GM19397 (cell line): ENCODE measurements at regions not wholly inside any gene's neighbourhood (a gene's known extent, or its start where the extent isn't known, plus 50 kb on each side); places are given as distances from the start of the nearest gene placed in this dataset.

Source experiments
- ATAC-seq: cut with Tn5 transposase; IDR thresholded peaks from one replicate; pipeline ENCODE4 v1.9.1; 2021; ENCODE audit warnings: mild to moderate bottlenecking, moderate library complexity; ENCODE audit not compliant: unreplicated experiment

DNA sequence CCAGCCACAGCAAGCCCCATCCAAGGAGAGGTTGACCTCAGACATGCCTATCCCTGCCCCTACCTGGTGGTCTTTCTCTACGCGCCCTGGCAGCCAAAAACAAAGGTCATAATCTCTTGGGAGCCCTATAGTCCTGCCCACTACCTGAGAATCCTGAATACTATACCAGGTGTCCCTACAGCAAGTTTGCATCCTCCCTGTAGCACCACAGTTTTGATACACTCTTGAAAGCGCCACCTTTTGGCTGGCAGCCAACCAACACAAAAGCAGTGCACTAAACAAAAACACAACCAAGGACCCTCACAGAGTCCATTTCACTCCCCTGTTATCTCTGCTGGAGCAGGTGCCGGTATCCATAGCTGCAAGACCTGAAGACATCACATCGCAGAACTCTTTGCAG is 523.8 kb upstream of the CPEB2 start:
- no peak for ATAC-seq

DNA sequence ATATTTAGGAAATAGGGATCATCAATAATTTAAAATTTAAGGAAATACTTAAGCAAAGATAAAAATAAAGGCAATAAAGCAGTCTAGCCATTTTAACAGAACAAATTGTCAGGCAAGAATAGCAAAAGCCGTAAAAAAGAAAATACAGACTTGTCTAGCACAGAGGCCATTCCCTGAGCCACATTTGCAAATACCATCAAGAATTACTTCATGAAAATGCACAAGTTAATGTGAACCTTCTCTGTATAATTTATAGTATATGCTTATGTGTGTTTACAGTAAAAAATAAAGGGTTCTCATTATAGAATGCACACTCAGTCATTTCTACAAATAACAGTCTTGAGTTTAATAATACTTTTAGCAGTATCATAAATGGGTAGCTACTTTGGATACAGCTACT is 505.9 kb upstream of the CPEB2 start:
- ATAC-seq = no peak

DNA sequence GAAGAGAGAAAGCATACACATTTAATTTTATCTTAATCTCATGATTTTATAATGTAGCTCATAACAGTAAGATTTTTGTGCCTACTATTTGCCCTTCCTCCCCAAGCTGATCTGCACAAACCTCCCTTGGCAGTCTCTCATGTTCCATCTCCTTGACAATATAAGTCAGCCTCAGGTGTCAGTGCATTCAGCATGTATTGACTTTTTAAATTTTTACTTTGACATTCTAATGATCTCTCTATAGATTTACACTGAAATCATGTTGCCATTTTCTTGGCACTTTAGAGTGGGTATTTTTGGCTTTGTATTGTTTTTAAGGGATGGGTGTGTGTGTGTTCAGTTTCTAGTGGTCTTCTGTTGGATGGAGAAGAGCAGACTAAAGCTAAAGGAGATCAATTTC is 505.3 kb upstream of the CPEB2 start:
- ATAC-seq = no peak

DNA sequence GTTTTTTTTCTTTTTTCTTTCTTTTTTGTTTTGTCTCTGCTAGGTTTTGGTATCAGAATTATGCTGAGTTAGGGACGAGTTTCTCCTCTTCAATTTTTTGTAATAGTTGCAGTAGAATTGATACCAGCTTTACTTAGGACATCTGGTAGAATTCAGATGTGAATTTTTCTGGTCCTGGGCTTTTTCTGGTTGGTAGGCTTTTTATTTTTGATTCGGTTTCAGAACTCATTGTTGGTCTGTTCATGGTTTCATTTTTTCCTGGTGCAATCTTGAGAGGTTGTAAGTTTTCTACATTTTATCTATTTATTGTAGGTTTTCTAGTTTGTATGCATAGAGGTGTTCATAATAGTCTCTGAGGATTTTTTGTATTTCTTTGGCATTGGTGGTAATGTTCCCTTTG is 498.1 kb upstream of the CPEB2 start:
- no peak for ATAC-seq

DNA sequence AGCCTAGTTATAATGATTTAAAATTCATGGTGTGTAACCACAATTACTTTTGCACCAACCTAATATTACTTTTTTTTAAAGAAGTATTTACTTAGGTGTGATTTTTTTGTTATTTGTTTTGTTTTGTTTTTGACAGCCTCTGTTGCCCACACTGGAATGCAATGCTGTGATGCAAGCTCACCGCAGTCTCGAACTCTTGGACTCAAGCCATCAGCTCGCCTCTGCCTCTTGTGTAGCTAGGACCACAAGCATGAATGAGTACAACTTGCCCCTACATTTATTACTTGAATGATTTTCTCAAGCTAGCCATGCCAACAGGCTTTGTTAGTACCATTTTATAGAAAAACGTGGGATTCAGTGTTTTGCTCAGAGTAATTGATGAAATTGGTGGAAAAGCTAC is 488.8 kb upstream of the CPEB2 start:
- no peak for ATAC-seq

DNA sequence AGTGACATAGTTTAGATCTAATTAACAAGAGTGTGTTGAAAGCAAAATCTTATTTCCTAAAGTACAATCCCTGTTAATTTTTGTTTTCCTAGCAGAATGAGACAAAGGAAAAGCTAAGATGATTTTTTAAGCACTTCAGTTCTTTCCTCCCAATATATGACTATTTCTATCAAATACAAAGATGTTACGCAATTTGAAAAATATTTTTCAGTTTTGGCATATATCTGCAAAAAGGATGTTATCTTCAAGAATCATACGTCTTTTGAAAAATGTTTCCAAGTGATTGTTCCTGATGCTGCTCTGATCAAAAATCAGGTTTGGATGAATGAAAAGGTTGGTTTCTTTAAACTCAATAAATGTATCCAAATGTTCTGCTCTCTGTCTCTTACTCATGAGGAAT is 486.7 kb upstream of the CPEB2 start:
- ATAC-seq = no peak

DNA sequence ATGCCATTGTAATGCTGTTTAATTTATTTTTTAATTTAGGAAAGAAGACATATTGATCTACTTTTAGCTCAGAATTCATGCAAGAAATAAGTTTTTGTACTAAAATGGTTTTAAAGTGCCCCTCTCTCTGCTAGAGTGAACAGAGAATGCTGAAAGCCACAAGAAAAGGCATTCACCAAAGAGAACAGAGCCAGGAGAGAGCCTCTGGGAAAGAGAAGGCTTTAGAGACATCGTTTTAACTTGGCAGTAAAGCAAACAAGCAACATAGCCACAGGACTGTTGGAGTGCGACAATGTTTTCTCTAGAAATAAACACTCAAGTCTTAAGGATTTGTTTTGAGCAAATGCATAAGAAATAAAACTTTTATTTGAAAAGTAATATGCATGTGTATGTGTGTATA is 484.1 kb upstream of the CPEB2 start:
- no peak for ATAC-seq

DNA sequence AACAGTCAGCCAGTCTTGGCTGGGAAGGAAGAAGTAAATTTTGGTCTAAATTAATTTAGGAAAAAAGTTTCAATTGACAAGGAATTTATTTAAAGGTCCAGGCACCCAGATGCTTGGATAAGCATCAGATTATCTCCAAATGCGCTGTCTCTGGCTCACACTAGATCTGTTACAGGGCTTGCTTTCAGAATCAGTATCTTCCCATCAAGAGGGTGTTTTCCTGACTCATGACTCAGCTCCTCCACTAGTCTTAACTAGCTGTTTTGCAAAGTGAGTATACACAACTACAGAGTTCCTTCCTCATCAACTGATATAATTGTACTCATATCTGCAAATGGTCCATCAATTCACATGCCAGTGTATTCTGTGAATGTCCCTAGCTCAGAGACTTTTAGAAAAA is 482.1 kb upstream of the CPEB2 start:
- no peak for ATAC-seq

DNA sequence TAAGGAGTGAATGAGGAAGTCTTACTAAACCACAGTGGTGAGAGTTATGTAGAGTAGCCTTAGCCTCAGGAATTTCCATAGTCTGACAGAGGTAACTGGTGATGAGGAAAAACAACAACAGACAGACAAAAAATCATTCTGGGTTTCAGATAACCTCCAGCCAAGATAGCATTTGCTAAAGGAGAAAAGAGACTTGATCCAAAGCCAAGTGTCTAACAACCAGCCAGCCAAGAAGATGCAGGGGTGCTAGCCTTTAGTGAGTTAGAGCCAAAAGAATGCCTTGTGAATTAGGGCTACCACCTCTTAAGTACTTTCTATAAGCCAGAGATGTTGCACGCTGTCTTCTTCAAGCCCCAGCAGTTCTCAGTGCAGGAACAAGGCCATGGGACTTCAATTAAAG is 478.0 kb upstream of the CPEB2 start:
- ATAC-seq = no peak

DNA sequence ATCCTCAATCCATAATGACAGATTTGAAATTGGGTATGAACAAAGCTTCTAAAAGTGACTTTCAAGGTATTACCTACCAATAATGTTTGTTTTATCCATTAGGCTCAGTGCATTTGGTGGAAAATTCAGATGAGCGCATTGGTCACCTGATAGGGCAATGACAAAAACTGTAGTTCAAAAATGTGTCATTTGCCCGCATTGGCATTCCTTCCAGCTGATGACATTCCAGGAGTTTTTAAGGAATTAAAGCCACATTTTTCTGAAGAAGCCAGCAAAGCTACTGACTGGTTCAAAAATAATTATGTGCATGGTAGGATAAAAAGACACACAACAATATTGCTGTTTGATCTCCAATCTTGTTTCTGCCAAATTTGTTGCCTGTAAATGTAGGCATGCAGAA is 473.4 kb upstream of the CPEB2 start:
- ATAC-seq = no peak

DNA sequence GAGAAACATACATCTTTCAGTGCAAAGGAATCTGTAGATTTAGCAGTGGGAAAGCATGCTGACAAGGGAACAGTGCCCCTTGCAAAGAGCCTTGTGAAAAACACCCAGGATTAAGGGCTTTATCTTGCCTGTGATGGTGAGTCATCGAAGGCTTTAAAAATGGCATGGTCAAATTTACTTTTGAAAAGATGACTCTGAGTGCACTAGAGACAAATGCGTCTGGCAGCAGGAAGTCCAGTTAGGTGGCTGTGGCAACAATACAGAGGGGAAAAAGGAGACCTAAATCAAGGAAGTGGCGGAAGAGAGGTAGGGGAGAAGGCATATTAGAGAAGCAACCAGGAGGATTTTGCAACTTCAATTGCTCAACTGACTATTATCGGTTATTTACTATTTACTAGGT is 472.6 kb upstream of the CPEB2 start:
- no peak for ATAC-seq

DNA sequence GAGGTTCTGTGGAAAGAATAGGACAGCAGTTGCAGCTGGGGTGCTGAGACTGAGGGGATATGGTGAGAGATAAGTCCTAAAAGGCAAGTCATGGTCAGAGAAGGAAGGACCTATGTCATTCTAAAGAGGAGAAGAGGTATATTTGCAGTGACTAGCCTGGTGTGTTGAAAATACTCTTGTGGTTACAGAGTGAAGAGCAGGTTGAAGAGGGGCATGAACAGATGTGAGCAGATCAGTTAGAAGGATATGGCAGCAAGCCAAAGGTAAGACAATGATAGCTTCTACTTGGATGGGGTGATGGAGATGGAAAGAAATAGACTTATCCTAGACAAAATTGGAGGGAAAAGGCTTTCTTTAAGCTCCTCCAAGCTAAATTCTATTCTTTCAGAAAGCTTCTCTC is 469.8 kb upstream of the CPEB2 start:
- ATAC-seq = no peak

DNA sequence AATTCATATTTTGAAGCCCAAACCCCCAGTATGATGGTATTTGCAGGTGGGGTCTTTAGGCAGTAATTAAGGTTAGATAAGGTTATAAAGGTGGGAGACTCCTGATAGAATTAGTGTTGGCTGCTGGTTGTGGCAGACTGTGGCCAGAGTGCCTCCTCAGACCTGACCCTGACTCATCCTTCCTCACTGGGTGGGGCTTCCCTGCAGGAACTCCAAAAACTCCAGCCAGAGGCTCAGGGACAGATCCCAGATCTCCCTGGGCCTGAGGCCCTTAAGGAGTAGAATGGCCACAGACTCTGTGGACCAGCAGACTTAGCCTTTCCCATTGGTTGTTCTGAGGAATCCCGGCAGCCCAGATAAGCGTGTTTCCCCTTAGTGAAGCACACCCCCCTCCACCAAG is 463.0 kb upstream of the CPEB2 start:
- ATAC-seq = no peak

DNA sequence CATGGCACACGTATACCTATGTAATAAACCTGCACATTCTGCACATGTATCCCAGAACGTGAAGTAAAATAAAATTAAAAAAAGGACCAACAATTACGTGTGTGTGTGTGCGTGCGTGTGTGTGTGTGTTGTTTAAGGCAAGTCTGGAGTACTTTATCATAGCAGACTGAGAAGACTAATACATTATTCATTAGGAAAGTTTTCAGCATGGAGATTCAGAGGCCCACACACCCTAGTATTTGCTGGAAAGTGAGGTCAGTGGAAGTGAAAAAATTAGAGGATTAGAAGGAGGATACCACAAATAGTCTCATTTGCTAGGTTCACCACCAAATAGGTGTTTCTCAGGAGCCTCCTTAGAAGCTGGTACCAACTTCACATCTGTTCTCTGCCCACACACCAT is 457.1 kb upstream of the CPEB2 start:
- ATAC-seq = no peak

DNA sequence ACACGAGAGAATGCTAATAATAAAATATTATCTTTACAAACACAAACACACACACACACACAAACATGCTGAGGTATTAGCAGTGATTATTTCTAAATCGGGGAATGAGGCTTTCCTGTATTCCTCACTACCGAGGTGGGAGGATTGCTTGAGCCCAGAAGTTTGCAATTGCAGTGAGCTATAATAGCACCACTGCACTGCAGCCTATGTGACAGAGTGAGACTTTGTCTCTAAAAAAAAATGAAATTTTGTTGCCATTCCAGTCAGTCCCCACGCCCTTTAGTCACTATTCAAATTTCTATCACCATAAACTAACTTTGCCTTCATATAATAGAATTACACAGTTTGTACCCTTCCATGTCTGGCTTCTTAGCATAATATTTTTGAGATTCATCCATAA is 456.5 kb upstream of the CPEB2 start:
- no peak for ATAC-seq

DNA sequence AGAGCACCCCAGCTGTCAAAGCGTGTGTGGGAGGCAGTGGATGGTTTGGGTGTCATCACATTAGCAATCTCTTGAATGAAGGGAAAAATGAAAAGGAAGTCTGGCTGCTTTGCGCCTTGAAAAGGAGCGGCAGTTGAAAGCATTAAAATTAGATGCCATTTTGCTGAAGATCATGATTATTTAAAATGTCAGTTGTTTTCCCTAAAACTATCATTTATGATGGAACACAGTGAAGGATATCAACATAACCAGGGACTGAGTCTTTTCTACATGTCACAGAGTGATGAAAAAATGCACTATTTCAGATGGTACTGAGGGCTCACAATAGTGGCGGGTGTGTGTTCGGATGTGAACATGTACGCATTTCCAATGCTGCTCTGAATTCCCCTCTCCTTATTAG is 450.2 kb upstream of the CPEB2 start:
- ATAC-seq = no peak

DNA sequence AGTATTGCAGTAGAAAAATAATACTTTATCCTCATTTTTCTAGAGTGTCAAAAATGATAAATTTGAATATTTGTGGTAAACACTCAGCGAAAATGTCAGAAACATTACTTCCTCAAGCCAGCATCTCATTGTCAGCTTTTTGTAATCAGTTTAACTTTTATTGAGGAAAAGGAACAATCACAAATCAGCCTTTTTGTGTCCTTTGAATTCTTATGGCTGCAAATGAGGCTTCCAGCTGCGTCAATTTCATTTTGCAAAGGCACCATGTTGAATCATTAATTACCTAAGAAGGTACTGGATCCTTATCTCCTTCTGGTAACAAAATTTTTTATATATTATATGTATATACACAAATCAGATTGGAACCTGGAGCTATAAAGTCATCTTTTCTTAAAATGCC is 442.6 kb upstream of the CPEB2 start:
- no peak for ATAC-seq

DNA sequence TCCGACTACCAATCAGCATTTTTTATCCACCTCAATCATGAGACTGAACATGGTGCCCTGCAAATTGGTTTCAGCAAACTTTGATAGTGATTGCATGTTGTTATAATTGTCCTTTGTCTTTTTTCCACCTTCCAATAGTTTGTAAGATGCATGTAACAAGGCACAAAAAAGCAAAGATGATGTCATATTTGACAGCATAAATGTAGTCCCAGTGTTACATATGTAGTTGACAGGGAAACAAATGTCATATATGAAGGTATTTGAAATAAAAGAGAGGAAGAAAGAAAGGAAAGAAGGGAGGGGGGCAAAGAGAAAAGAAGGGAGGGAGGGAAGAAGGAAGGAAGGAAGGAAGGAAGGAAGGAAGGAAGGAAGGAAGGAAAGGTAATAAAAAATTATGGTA is 441.7 kb upstream of the CPEB2 start:
- no peak for ATAC-seq

DNA sequence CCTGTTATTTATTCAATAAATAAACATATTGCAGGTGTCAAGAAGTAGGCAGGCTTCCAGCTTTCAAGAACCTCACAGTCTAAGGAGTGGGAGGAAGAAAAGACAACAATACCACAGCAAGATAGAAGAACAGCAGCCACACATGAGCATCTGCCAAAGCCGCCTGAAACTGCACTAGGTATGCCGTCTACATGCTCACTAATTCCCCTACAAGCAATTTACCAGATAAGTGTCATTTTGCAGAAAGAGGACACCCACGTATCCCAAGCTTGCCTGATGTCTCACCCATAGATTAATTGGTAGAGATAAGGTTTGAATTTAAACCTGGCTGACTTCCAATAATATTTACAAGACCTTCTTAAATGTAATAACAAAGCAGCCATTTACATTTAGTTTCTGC is 439.4 kb upstream of the CPEB2 start:
- ATAC-seq = no peak

DNA sequence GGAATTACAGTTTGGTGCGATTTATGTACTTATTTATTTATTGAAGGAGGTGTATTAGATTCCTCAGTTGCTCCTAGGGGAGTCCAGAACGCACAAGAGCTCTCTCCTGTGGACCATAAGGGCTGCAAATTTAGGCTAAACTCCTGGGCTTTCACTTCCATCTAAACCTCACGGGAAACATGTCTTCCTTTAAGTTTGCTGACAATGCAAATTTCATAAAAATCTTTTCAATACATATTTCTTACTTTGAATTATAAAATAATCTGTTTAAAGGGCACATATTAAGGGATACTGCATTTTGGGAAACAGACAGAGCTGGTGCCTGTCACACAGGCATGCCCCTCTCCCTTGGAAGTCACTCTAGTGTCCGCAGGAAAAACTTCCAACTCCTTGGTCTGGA is 438.0 kb upstream of the CPEB2 start:
- no peak for ATAC-seq

DNA sequence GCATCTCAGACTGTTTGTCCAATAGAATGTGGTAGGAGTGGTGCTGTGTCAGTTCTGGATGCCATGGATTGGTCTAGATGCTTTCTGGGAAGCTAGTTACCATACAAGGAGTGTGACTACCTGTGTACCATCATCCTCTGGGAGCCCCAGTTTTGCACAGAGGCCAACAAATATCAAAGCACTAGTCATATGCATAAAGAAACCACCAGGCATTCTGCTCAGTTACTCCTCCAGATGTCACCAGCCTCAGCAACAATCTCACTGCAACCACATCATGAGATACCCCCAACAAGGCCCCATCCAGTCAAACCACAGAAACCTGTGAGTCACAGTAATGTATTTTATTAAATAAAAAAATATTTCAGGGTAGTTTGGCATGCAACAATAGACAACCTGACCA is 435.8 kb upstream of the CPEB2 start:
- ATAC-seq = no peak

DNA sequence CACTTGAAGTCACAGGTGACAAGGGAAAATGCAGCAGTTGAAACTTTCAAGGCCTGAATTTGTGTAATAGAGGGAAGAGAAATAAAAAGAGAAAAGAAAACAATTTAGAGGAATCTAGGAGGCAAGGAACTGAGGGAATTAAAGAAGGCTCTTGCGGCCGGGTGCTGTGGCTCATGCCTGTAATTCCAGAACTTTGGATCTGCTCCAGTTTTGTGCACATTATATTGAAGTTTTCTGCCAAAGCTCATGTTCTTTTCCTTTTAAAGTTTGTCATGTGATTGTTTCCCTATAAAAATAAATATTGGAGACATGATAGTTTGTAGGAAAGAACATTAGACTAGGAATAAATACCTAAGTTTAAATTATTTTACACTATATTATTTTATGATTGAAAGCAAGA is 433.9 kb upstream of the CPEB2 start:
- no peak for ATAC-seq

DNA sequence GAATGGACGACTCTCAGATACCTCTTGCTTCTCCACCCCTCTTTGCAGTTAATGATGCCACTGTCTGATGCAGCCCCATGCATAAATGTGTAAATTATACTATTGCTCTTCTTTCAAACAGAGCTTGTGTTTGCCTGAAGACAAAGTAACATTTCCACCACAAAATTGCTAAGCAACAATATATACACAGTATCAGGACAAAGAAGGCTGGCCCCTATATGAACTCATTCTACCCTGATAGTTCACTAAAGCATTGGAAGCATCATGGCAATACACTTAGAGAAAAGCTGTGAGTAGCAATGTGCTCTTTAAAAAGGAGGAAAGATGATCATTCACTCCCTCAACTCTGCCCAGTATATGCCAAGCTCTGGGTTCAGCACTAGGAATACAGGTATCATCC is 427.0 kb upstream of the CPEB2 start:
- ATAC-seq = no peak

DNA sequence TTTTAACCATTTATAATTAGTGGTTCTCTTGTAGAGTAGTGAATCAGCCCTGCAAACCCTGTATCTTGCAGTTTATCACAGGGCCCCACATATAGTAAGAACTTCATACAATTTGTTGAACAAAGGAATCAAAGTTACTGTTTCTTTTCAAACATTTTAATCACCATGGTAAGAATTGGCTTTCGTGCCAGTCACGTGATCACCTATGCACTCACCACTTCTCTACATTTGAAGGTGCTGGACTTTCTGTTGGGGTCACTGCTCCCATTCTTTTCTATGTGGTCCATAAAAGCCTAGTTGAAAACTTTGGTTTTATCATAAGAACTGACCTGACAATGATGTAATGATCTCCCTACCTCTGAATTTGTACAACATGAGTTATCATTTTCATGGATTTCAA is 426.4 kb upstream of the CPEB2 start:
- ATAC-seq = no peak
